ENCODE measurements at regions not wholly inside any gene's neighbourhood (a gene's known extent, or its start where the extent isn't known, plus 50 kb on each side); places are given as distances from the start of the nearest gene placed in this dataset.

DNA sequence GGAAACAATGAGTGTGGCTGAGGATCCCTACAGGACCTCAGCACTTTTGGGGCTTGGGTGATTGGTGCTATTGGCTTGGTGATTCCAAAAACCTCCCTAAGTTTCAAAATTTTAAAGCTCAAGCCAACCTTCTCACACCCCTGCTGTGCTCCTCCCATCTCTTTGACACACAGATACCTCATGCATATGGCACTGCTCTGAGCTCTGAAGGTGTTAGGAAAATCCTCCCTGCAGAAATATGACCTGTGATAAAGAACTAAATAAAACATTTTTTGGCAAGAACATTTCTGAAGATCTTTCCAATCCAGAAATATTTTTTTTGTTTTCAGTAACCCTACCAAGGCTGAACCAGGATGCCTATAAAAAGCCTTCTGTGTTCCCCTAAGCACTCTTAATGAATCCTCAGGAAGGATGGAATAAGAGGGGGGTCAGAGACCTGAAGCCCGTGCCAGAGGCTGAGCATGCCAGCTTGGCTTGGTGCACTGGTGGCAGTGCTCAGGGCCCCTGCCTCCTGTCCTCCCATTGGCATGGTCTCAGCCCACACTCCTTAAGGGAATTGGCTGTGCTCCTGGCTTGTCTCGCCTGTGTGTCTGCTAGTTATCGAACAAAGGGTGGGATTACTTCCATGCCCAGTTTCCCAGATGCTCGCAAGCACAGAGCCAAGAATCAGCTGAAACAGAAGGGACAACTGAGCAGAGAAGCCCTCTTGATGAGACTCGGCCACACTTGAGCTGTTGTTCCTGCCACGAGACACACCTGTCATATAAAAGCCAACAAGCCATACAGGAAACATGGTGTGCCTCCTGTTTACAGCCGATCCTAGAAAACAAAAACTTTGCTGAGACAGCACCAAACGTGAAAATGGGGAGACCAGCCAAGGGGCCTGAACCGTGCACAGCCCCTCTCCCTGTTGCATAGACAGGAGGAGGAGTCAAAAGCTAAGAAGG, 132.7 kb upstream of the EEA1 start:
- Histone ChIP-seq H3K27ac (no peak overlapping the region), H4K20me1 (no peaks in the 10 kb centered on the region), H3K27me3 (no peaks in the 10 kb centered on the region), H3K4me1 (peaks cover 0 to 17% (median 6%) of the 10 kb centered on the region in 10 experiments; a peak in 11 of 20 replicates), H3K9me3 (replicated peaks in 1 of 11) (no peaks in the 10 kb centered on the region), H3K36me3 (no peaks in the 10 kb centered on the region), H3K4me3 (no peak overlapping the region), H3K9ac (no peak overlapping the region), H3K4me2 (no peak overlapping the region)
- TF ChIP-seq Cebpa-rat (IDR thresholded peaks at IDR 0.05), result no peak

DNA sequence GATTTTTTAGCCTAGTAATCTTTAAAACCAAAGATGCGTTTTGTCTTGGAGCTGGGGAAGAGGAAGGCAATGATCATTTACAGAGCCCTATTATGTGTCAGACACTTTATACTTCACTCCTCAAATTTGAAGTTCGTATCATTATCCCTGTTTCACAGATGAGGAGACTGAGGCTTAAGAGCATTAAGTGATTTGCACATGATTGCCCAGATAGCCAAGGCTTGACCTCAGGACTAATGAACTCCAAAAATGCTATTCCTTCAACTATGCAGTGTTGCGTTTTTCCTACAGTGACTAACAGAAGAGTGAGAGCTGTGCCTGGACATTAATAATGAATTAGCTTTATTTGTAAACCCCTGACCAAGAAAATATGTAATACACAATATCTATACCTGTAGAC, 136.8 kb upstream of the EEA1 start:
- H3K27me3 ChIP-seq, result no peaks in the 10 kb centered on the region
- H3K9me3 ChIP-seq (replicated peaks in 1 of 11), result no peaks in the 10 kb centered on the region

DNA sequence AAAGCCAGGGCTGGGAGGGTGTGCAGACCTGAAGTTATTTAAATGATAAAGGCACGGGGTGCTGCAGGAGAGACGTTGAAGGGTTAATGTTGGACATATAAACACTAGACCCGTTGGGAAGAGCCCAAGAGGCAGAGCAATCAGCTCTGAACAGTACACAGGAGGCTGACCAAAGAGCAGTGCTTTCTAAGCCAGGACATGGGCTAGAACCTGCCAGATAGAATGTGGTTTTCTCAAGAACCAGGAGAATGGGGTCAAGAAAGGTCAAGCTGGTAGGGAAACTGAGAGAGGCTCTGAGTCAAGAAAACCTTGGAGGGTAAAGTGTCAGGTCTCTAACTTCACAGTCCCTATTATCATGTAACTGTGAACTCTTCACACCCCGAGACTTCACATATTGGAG, 143.2 kb upstream of the EEA1 start:
- H3K27me3 ChIP-seq, result no peaks in the 10 kb centered on the region
- no peak overlapping the region for H3K4me2 ChIP-seq
- no peaks in the 10 kb centered on the region for H3K4me1 ChIP-seq
- H3K9me3 ChIP-seq (replicated peaks in 1 of 11), result peaks cover 0 to 8% (median 0%) of the 10 kb centered on the region in 11 experiments; a peak in 3 of 22 replicates
- no peak overlapping the region for H3K9ac ChIP-seq
- H4K20me1 ChIP-seq, result no peaks in the 10 kb centered on the region
- no peak for TF ChIP-seq Cebpa-rat (IDR thresholded peaks at IDR 0.05)
- no peak overlapping the region for H3K27ac ChIP-seq
- no peaks in the 10 kb centered on the region for H3K36me3 ChIP-seq
- no peak overlapping the region for H3K4me3 ChIP-seq

More for the DNA sequence above, 136.8 kb upstream of the EEA1 start:
- Histone ChIP-seq H4K20me1 (no peaks in the 10 kb centered on the region), H3K9ac (no peak overlapping the region), H3K4me1 (peaks cover 0 to 4% (median 2%) of the 10 kb centered on the region in 10 experiments; a peak in 8 of 20 replicates), H3K27ac (no peak overlapping the region), H3K4me2 (no peak overlapping the region), H3K36me3 (no peaks in the 10 kb centered on the region), H3K4me3 (no peak overlapping the region)
- TF ChIP-seq Cebpa-rat (IDR thresholded peaks at IDR 0.05), result no peak

DNA sequence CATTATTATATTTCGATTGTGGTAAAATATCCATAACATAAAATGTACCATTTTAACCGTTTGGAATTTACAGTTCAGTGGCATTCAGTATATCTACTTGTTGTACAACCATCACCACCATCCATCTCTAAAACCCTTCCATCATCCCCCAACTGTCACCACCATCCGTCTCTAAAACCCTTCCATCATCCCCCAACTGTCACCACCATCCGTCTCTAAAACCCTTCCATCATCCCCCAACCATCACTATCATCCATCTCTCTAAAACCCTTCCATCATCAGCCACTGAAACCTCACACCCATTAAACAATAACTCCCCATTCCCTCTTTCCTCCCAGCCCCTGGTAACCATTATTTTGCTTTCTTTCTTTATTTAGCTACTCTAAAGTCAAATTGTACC, 144.2 kb upstream of the EEA1 start:
- no peak overlapping the region for H3K27ac ChIP-seq

DNA sequence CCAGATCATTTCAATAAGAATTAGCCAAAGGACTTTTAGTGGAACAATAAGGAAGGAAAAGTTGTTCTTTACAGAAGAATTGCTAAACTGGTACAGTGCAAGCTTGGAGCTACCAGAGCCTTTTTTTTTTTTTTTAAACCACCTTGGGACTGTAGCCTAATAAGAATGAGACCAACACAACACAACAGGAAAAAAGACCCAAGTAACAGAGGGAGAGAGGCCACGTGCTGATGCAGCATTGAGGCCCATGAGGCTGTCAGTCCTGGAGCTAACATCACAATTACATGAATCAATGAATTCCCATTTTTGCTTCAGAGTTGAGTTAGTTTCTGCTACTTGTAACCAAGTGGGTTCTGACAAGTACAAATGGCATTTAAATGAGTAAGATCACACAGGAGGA, 149.0 kb upstream of the EEA1 start:
- Histone ChIP-seq H3K4me3 (no peak overlapping the region), H3K4me1 (no peaks in the 10 kb centered on the region), H4K20me1 (no peaks in the 10 kb centered on the region), H3K27ac (no peak overlapping the region), H3K27me3 (no peaks in the 10 kb centered on the region), H3K9me3 (replicated peaks in 1 of 11) (peaks cover 3 to 22% (median 12%) of the 10 kb centered on the region in 11 experiments; a peak in 15 of 22 replicates), H3K36me3 (no peaks in the 10 kb centered on the region), H3K9ac (no peak overlapping the region), H3K4me2 (no peak overlapping the region)
- no peak for TF ChIP-seq Cebpa-rat (IDR thresholded peaks at IDR 0.05)

More for the DNA sequence above, 144.2 kb upstream of the EEA1 start:
- Histone ChIP-seq H3K4me2 (no peak overlapping the region), H3K27me3 (no peaks in the 10 kb centered on the region), H3K4me1 (no peaks in the 10 kb centered on the region), H3K9me3 (replicated peaks in 1 of 11) (peaks cover 0 to 10% (median 0%) of the 10 kb centered on the region in 11 experiments; a peak in 4 of 22 replicates), H4K20me1 (no peaks in the 10 kb centered on the region), H3K36me3 (no peaks in the 10 kb centered on the region), H3K4me3 (no peak overlapping the region), H3K9ac (no peak overlapping the region)
- no peak for TF ChIP-seq Cebpa-rat (IDR thresholded peaks at IDR 0.05)

DNA sequence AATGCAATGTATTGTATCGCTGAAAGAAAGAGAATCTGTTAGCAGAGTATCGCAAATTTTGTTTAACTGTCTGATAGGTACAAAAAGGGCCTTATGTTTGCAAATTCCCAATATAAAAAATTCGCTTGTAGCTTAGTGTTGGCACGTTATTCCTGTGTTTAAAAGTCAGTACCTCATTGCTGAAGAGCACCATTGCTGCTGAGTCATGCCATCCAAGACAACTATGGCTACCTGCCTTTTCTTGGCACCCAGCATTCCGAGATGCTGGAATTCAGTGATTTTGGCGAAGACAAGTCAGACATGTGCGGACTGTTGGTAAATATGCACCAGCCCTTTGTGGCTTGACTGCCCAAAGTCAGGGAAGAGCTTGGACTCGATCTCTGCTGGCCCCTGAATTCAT, 149.5 kb upstream of the EEA1 start:
- Histone ChIP-seq H3K4me1 (no peaks in the 10 kb centered on the region), H3K4me3 (no peak overlapping the region), H3K36me3 (no peaks in the 10 kb centered on the region)

DNA sequence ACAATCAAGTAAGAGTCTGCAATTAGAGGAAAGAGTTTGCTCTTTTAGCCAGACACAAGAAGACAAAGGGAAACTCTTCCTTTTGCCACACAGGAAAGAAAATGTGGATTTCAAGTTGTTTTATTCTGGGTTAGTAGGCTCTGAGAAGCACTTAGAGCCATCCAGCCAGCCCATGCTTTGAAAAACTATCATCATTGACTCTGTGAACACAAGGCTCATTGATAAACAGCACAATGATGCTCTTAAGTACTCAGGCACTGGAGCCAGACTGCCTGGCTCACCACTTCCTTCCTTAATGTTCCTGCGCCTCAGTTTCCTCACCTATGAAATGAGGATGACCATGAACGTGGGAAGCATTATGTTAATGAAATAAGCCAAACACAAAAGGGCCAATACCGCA, 150.2 kb upstream of the EEA1 start:
- Histone ChIP-seq H3K9me3 (replicated peaks in 1 of 11) (peaks cover 3 to 22% (median 12%) of the 10 kb centered on the region in 11 experiments; a peak in 15 of 22 replicates), H3K9ac (no peak overlapping the region), H3K27me3 (no peaks in the 10 kb centered on the region), H3K36me3 (no peaks in the 10 kb centered on the region), H3K4me3 (no peak overlapping the region), H3K4me2 (no peak overlapping the region), H4K20me1 (no peaks in the 10 kb centered on the region), H3K4me1 (no peaks in the 10 kb centered on the region), H3K27ac (no peak overlapping the region)
- no peak for TF ChIP-seq Cebpa-rat (IDR thresholded peaks at IDR 0.05)

More for the DNA sequence above, 149.5 kb upstream of the EEA1 start:
- Histone ChIP-seq H3K27me3 (no peaks in the 10 kb centered on the region), H3K9ac (no peak overlapping the region), H4K20me1 (no peaks in the 10 kb centered on the region), H3K4me2 (no peak overlapping the region), H3K27ac (no peak overlapping the region), H3K9me3 (replicated peaks in 1 of 11) (peaks cover 3 to 22% (median 12%) of the 10 kb centered on the region in 11 experiments; a peak in 15 of 22 replicates)
- no peak for TF ChIP-seq Cebpa-rat (IDR thresholded peaks at IDR 0.05)

DNA sequence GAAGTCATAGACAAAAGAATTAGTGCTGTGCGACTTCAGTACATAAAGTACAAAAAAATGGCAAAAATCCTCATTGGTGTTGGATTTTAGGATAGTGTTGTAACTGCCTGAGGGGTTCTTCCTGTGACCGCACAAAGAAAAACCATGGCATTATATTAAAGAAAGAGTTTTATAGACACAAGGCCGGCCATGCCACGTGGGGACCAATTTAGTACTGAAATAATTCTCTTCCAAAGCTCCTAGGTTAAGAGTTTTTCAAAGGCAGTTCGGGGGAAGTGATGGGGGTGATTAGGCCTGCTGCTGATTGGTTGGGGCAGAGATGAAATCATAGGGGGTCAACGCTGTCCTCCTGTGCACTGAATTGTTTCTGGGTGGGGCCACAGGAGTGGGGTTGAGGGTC, 150.9 kb upstream of the EEA1 start:
- Histone ChIP-seq H3K9me3 (replicated peaks in 1 of 11) (peaks cover 3 to 22% (median 12%) of the 10 kb centered on the region in 11 experiments; a peak in 15 of 22 replicates), H3K4me3 (no peak overlapping the region), H3K27me3 (no peaks in the 10 kb centered on the region), H3K27ac (no peak overlapping the region), H4K20me1 (no peaks in the 10 kb centered on the region), H3K9ac (no peak overlapping the region), H3K4me2 (no peak overlapping the region), H3K36me3 (no peaks in the 10 kb centered on the region), H3K4me1 (no peaks in the 10 kb centered on the region)
- no peak for TF ChIP-seq Cebpa-rat (IDR thresholded peaks at IDR 0.05)

DNA sequence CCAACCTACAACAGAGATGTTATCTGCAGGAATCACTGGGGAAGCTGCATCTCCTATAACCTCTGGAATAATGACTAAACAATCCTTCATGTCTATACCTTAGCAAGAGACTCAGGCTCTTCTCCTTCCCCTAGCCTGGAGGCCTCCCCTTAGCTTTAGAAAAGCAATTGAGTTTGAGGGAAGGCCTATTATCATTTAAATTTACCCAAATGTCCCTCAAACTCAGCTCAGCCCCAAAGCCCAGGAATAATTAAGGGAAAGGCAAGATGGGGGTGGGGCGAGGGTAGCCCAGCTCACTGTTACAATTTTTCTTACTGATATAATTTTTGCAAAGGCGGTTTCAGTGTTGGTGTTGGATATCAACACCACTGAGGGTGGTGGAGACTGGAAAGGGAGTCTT, 151.4 kb upstream of the EEA1 start:
- Histone ChIP-seq H3K4me2 (no peak overlapping the region), H3K4me1 (no peaks in the 10 kb centered on the region), H3K9me3 (replicated peaks in 1 of 11) (peaks cover 3 to 22% (median 12%) of the 10 kb centered on the region in 11 experiments; a peak in 15 of 22 replicates), H3K27ac (no peak overlapping the region), H3K9ac (no peak overlapping the region), H3K4me3 (no peak overlapping the region), H3K27me3 (no peaks in the 10 kb centered on the region), H4K20me1 (no peaks in the 10 kb centered on the region), H3K36me3 (no peaks in the 10 kb centered on the region)
- TF ChIP-seq Cebpa-rat (IDR thresholded peaks at IDR 0.05), result no peak
